CD4-positive, alpha-beta memory T cell (primary cell): ENCODE measurements at regions not wholly inside any gene's neighbourhood (a gene's known extent, or its start where the extent isn't known, plus 50 kb on each side); places are given as distances from the start of the nearest gene placed in this dataset.

Experiments used
- CTCF ChIA-PET: fragments of 350-600 bp; sonication (Branson Sonifier 250); formaldehyde crosslinking; loops from one replicate; lab custom pipeline; 2021; ENCODE audit warnings: inconsistent platforms; ENCODE audit not compliant: partially characterized antibody; lab: Charles Lee
- POLR2A ChIA-PET: fragments of 350-600 bp; sonication (Branson Sonifier 250); formaldehyde crosslinking; loops from one replicate; lab custom pipeline; 2021; ENCODE audit not compliant: partially characterized antibody; lab: Charles Lee
- DNase-seq, 5 donors: peaks; one replicate each; pipeline versions ENCODE4 v3.0.0 to v3.0.0-alpha.2; 2020 to 2022; ENCODE audit warnings: mixed read lengths in 1 of 5
- H3K27ac ChIP-seq: one replicate; pipeline ENCODE4 v1.7.0; 2013; ENCODE audit warnings: low read depth, low read length
- H3K27me3 ChIP-seq: 2 replicates; pipeline ENCODE4 v1.7.0; 2013; ENCODE audit warnings: mild to moderate bottlenecking, low read length, moderate library complexity; ENCODE audit not compliant: insufficient read depth
- H3K36me3 ChIP-seq: 2 replicates; pipeline ENCODE4 v1.7.0; 2013; ENCODE audit warnings: mild to moderate bottlenecking, low read length, moderate library complexity; ENCODE audit not compliant: insufficient read depth
- H3K4me1 ChIP-seq: 2 replicates; pipeline ENCODE4 v1.7.0; 2013; ENCODE audit warnings: mild to moderate bottlenecking, low read length, moderate library complexity; ENCODE audit not compliant: insufficient read depth
- H3K4me3 ChIP-seq, 2 donors: one replicate each; pipeline ENCODE4 v1.7.0; 2013; ENCODE audit warnings: low read length in 2 of 2, mild to moderate bottlenecking in 1 of 2
- H3K9me3 ChIP-seq, 2 donors: one replicate each; pipeline ENCODE4 v1.7.0; 2013; ENCODE audit warnings: low read length in 2 of 2, control low read depth in 1 of 2; ENCODE audit not compliant: control insufficient read depth in 1 of 2
- H3K27ac Mint-ChIP-seq, 7 donors: one replicate each; pipeline ENCODE4 v1.8.0; 2020 to 2021; ENCODE audit warnings: mixed read lengths in 7 of 7, mild to moderate bottlenecking in 6 of 7, inconsistent platforms in 3 of 7, moderate library complexity in 3 of 7
- H3K27me3 Mint-ChIP-seq, 2 donors: one replicate each; pipeline ENCODE4 v1.8.0; 2020 to 2021; ENCODE audit warnings: mixed read lengths in 2 of 2
- H3K36me3 Mint-ChIP-seq, 2 donors: one replicate each; pipeline ENCODE4 v1.8.0; 2020 to 2021; ENCODE audit warnings: mixed read lengths in 2 of 2, inconsistent platforms in 1 of 2, mild to moderate bottlenecking in 1 of 2
- H3K4me1 Mint-ChIP-seq, 4 donors: one replicate each; pipeline ENCODE4 v1.8.0; 2020 to 2021; ENCODE audit warnings: mixed read lengths in 4 of 4, mild to moderate bottlenecking in 1 of 4
- H3K4me3 Mint-ChIP-seq, 8 donors: one replicate each; pipeline ENCODE4 v1.8.0; 2020 to 2021; ENCODE audit warnings: mixed read lengths in 8 of 8, mild to moderate bottlenecking in 7 of 8, moderate library complexity in 6 of 8, inconsistent platforms in 3 of 8
- H3K9me3 Mint-ChIP-seq, 8 donors: one replicate each; pipeline ENCODE4 v1.8.0; 2020 to 2021; ENCODE audit warnings: mixed read lengths in 8 of 8, mild to moderate bottlenecking in 5 of 8, inconsistent platforms in 3 of 8, moderate library complexity in 1 of 8
- intact Hi-C: fragments of 100-400 bp; cut with micrococcal nuclease; formaldehyde crosslinking; loops from one replicate; pipeline ENCODE4 v1.15.1; 2023

DNA sequence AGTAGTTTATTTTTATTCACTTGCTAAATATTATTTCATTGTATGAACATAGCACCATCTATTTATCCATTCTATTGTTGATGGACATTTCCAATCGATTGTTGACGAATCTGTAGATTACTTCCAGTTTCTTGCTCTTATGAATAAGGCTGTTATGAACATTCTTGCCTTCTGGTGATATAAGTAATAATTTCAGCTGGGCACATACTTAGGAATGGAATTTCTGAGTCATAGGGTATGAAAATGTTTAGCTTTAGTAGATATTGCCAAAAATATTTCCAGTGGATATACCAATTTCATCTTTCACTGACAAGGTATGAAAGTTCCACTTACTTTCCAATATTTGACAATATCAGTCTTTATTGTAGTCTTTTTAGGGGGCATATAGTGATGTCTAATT is 468.5 kb downstream of the ETNK1 start:
- ChIA-PET CTCF (no interaction called here), POLR2A (no interaction called here)
- Mint-ChIP-seq H3K27ac (no peak overlapping the region), H3K36me3 (no peaks in the 10 kb centered on the region), H3K4me1 (no peaks in the 10 kb centered on the region), H3K27me3 (no peaks in the 10 kb centered on the region), H3K4me3 (no peak overlapping the region), H3K9me3 (peaks cover 0 to 6% (median 2%) of the 10 kb centered on the region in 8 donors)
- DNase-seq = no peak
- H3K4me1 ChIP-seq = no peaks in the 10 kb centered on the region
- intact Hi-C loops = no loop called here
- H3K27ac ChIP-seq = no peak overlapping the region
- no peaks in the 10 kb centered on the region for H3K9me3 ChIP-seq
- no peaks in the 10 kb centered on the region for H3K36me3 ChIP-seq
- H3K4me3 ChIP-seq = no peak overlapping the region
- no peaks in the 10 kb centered on the region for H3K27me3 ChIP-seq

DNA sequence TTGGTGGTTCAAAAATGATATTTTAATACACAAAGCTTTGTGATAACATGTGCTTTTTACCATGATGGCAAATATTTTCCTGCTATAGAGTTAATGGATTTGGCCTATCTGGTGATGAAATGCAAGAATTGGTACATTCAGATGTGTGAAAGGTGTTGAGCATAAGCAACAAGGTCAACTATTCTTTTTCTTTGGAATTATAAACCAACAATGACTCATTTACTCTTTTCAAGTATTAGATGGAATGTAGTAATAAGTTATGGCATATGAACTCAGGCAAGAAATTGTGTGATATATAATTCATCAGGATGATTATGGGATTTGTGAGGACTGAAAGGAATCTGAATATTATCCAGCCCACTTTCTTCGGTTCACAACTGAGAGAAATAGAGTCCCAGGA is 471.4 kb downstream of the ETNK1 start:
- H3K36me3 Mint-ChIP-seq = no peaks in the 10 kb centered on the region
- H3K4me1 Mint-ChIP-seq = no peaks in the 10 kb centered on the region

DNA sequence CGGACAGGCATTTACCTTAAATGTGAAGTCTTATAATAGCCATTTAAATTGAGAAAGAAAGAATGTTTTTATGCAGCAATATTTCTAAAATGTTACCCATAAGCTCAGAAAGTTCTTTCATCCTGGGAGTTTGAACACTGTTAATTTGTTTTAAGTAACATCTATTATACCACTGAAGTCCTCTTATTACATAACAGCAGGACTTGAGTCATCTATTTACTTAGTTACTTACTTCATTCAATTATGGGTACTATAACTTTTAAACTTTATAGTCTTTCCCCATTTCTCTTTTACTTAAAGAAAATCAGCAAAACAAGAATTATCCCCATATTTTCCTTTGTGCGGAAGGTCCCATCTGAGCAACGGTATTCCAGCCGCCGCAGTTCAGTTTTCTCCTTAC is 473.1 kb downstream of the ETNK1 start:
- no peaks in the 10 kb centered on the region for H3K36me3 Mint-ChIP-seq
- CTCF ChIA-PET = no interaction called here

More for the DNA sequence above, 471.4 kb downstream of the ETNK1 start:
- Mint-ChIP-seq H3K27ac (no peak overlapping the region), H3K9me3 (peaks cover 0 to 6% (median 0%) of the 10 kb centered on the region in 8 donors), H3K4me3 (no peak overlapping the region), H3K27me3 (no peaks in the 10 kb centered on the region)
- ChIA-PET POLR2A (no interaction called here), CTCF (no interaction called here)
- no peak for DNase-seq
- Histone ChIP-seq H3K27me3 (no peaks in the 10 kb centered on the region), H3K36me3 (no peaks in the 10 kb centered on the region), H3K9me3 (no peaks in the 10 kb centered on the region), H3K4me3 (no peak overlapping the region), H3K4me1 (no peaks in the 10 kb centered on the region), H3K27ac (no peak overlapping the region)
- intact Hi-C loops = no loop called here

DNA sequence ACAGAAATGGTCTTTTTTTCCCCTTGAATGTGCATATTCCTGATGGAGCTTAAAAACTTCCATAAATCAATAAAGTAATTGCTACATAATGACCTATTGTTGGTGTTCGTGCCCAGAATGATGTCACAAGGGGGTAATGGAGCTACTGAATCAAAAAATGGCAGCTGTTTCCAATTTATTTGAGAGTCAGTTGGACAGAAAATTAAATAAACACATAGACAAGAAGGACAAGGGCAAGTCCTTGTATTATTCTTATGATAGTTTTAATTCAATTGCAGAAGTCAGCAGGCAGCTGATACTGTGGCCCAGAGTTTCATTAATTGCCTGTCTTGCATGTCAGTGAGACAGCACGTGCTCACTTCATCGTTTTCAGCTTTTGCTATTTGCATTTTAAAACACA is 473.5 kb downstream of the ETNK1 start:
- no peaks in the 10 kb centered on the region for H3K9me3 ChIP-seq
- no peaks in the 10 kb centered on the region for H3K27me3 ChIP-seq
- POLR2A ChIA-PET = no interaction called here
- H3K36me3 Mint-ChIP-seq = no peaks in the 10 kb centered on the region
- H3K27me3 Mint-ChIP-seq = no peaks in the 10 kb centered on the region
- no peak overlapping the region for H3K4me3 ChIP-seq
- no peaks in the 10 kb centered on the region for H3K4me1 Mint-ChIP-seq
- H3K4me1 ChIP-seq = no peaks in the 10 kb centered on the region
- CTCF ChIA-PET = no interaction called here
- H3K9me3 Mint-ChIP-seq = peaks cover 0 to 3% (median 0%) of the 10 kb centered on the region in 8 donors
- no peak for DNase-seq
- no peak overlapping the region for H3K27ac ChIP-seq
- H3K27ac Mint-ChIP-seq = no peak overlapping the region
- intact Hi-C loops = no loop called here
- no peaks in the 10 kb centered on the region for H3K36me3 ChIP-seq
- no peak overlapping the region for H3K4me3 Mint-ChIP-seq

More for the DNA sequence above, 473.1 kb downstream of the ETNK1 start:
- Histone ChIP-seq H3K27ac (no peak overlapping the region), H3K4me3 (no peak overlapping the region), H3K27me3 (no peaks in the 10 kb centered on the region), H3K36me3 (no peaks in the 10 kb centered on the region), H3K9me3 (no peaks in the 10 kb centered on the region), H3K4me1 (no peaks in the 10 kb centered on the region)
- Mint-ChIP-seq H3K4me1 (no peaks in the 10 kb centered on the region), H3K27ac (no peak overlapping the region), H3K4me3 (no peak overlapping the region), H3K9me3 (peaks cover 0 to 3% (median 0%) of the 10 kb centered on the region in 8 donors), H3K27me3 (no peaks in the 10 kb centered on the region)
- intact Hi-C loops = no loop called here
- POLR2A ChIA-PET = no interaction called here
- DNase-seq = no peak

DNA sequence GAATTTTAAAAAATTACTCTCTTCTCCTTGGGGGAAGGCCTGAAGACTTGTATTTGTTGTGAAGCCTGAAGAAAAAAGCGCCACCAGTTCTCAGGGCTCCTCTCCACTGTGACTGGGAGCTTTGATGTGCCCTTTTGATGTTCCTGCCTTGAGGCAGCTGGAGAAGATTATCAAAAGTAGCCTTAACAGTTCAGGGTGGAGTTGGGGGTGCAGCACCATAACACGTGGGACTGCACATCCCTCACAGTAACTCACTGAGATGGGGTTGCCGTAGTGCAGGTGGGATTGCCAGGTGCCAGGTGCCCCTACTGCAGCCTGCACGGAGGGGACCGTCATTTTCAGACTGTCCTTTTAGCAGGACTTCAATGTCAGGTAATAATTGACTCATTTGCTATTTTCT is 474.1 kb downstream of the ETNK1 start:
- Histone ChIP-seq H3K9me3 (no peaks in the 10 kb centered on the region), H3K27ac (no peak overlapping the region), H3K27me3 (no peaks in the 10 kb centered on the region), H3K36me3 (no peaks in the 10 kb centered on the region), H3K4me3 (no peak overlapping the region), H3K4me1 (no peaks in the 10 kb centered on the region)
- Mint-ChIP-seq H3K9me3 (peaks cover 0 to 3% (median 0%) of the 10 kb centered on the region in 8 donors), H3K4me1 (no peaks in the 10 kb centered on the region), H3K27ac (no peak overlapping the region), H3K36me3 (no peaks in the 10 kb centered on the region), H3K4me3 (no peak overlapping the region), H3K27me3 (no peaks in the 10 kb centered on the region)
- intact Hi-C loops = no loop called here
- ChIA-PET CTCF (no interaction called here), POLR2A (no interaction called here)
- no peak for DNase-seq

DNA sequence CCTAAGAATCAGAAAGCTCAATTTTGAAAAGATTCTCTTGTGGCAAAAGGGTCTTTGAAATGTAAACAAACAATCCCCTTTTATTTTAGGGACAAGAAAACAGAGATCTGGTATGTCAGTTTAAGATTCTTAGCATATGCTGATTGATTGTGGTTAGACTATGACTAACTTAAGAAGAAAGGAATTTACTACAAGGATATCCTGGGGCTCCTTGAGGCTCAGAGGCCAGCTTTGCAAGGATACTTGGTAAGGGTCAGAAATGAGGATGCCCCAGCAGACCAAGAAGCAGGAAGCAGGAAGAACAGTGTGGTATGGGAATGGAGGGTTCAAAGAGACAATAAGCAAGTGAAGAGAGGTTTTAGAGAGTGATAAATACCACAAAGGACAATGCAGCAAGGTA is 474.6 kb downstream of the ETNK1 start:
- H3K27ac ChIP-seq = no peak overlapping the region
- no peaks in the 10 kb centered on the region for H3K27me3 Mint-ChIP-seq
- H3K4me1 ChIP-seq = no peaks in the 10 kb centered on the region
- H3K27ac Mint-ChIP-seq = no peak overlapping the region
- ChIA-PET POLR2A (no interaction called here), CTCF (no interaction called here)
- no peaks in the 10 kb centered on the region for H3K27me3 ChIP-seq
- no peaks in the 10 kb centered on the region for H3K4me1 Mint-ChIP-seq
- intact Hi-C loops = no loop called here
- H3K9me3 Mint-ChIP-seq = peaks cover 0 to 3% (median 0%) of the 10 kb centered on the region in 8 donors
- no peak for DNase-seq
- no peaks in the 10 kb centered on the region for H3K36me3 Mint-ChIP-seq
- no peak overlapping the region for H3K4me3 ChIP-seq
- no peak overlapping the region for H3K4me3 Mint-ChIP-seq
- no peaks in the 10 kb centered on the region for H3K9me3 ChIP-seq
- no peaks in the 10 kb centered on the region for H3K36me3 ChIP-seq

DNA sequence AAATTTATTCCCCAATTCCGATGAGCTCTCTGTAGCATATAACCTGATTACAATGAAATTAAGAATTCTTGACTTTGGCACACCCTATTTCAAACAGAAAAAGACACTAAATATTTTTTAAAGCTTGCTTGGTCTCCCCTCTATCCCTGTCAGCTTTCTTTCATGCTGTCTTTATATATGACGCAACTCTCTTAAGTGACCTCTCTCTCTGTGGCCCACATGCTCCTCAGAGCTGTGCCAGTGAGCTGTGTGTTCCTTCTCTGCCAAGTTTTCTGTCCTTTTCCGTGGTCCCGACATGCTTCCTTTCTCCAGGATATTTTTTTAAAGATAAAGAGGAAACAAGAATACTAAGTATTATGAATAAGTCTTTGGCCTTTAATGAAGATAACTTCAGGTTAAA is 484.0 kb downstream of the ETNK1 start:
- intact Hi-C loops = no loop called here
- no peaks in the 10 kb centered on the region for H3K9me3 ChIP-seq
- no peaks in the 10 kb centered on the region for H3K27me3 Mint-ChIP-seq
- DNase-seq = no peak
- H3K36me3 Mint-ChIP-seq = no peaks in the 10 kb centered on the region
- no peak overlapping the region for H3K4me3 ChIP-seq
- H3K27ac Mint-ChIP-seq = no peak overlapping the region
- no peaks in the 10 kb centered on the region for H3K27me3 ChIP-seq
- ChIA-PET POLR2A (no interaction called here), CTCF (no interaction called here)
- peaks cover 0 to 2% (median 0%) of the 10 kb centered on the region in 8 donors for H3K9me3 Mint-ChIP-seq
- H3K4me1 ChIP-seq = no peaks in the 10 kb centered on the region
- no peaks in the 10 kb centered on the region for H3K4me1 Mint-ChIP-seq
- no peak overlapping the region for H3K27ac ChIP-seq
- no peak overlapping the region for H3K4me3 Mint-ChIP-seq
- H3K36me3 ChIP-seq = no peaks in the 10 kb centered on the region

DNA sequence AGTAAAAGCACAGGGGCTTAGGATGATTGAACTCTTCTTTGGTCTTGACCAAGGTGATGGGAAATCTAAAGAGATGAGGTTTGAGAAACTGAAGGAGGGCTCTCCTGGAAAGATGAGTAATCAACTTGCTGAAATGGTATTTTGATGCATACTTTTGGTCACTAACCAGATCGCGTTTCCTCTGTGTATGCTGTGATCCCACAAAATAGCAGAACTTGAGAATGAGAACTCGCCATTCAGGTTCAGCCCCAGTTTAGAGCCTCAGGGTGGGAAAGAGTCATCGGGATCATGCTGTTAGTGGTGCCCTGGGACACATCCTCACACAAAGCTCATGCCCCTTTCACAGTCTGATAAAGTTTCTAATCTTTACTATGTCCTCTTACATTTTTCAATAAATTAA is 488.8 kb downstream of the ETNK1 start:
- Histone ChIP-seq H3K27ac (no peak overlapping the region), H3K4me1 (no peaks in the 10 kb centered on the region), H3K36me3 (no peaks in the 10 kb centered on the region), H3K27me3 (no peaks in the 10 kb centered on the region), H3K9me3 (no peaks in the 10 kb centered on the region), H3K4me3 (no peak overlapping the region)
- POLR2A ChIA-PET = no interaction called here
- Mint-ChIP-seq H3K36me3 (no peaks in the 10 kb centered on the region), H3K27me3 (no peaks in the 10 kb centered on the region), H3K4me1 (no peaks in the 10 kb centered on the region), H3K27ac (no peak overlapping the region), H3K4me3 (no peak overlapping the region), H3K9me3 (peaks cover 0 to 3% (median 0%) of the 10 kb centered on the region in 8 donors)
- no peak for DNase-seq
- intact Hi-C loops = no loop called here
- CTCF ChIA-PET = no interaction called here
